Naive B cell (primary cell): ENCODE measurements at regions not wholly inside any gene's neighbourhood (a gene's known extent, or its start where the extent isn't known, plus 50 kb on each side); places are given as distances from the start of the nearest gene placed in this dataset.
"Not testable (repeated sequence)": the region's sequence is repeated elsewhere in the genome, so short reads cannot be mapped to it uniquely, and the experiment has no call there.

ENCODE experiments used
- ATAC-seq, 2 donors: fragments of 150-1000 bp; cut with Tn5 transposase; 2 replicates each; pipeline ENCODE4 v1.10.0; 2021; ENCODE audit warnings: low read depth in 2 of 2, mild to moderate bottlenecking in 2 of 2, moderate library complexity in 2 of 2
- DNase-seq: peaks from one replicate; pipeline ENCODE4 v3.0.0; 2022
- H3K27ac Mint-ChIP-seq, 6 donors: one replicate each; pipeline ENCODE4 v1.8.0; 2020 to 2022; ENCODE audit warnings: mild to moderate bottlenecking in 6 of 6, mixed read lengths in 6 of 6, moderate library complexity in 5 of 6, inconsistent platforms in 2 of 6
- H3K27me3 Mint-ChIP-seq, 3 donors: one replicate each; pipeline ENCODE4 v1.8.0; 2021 to 2022; ENCODE audit warnings: mixed read lengths in 3 of 3, mild to moderate bottlenecking in 1 of 3
- H3K36me3 Mint-ChIP-seq, 2 donors: one replicate each; pipeline ENCODE4 v1.8.0; 2020 to 2022; ENCODE audit warnings: mixed read lengths in 2 of 2, inconsistent platforms in 1 of 2, mild to moderate bottlenecking in 1 of 2
- H3K4me1 Mint-ChIP-seq, 3 donors: one replicate each; pipeline ENCODE4 v1.8.0; 2020 to 2022; ENCODE audit warnings: mixed read lengths in 3 of 3, inconsistent platforms in 1 of 3, mild to moderate bottlenecking in 1 of 3, moderate library complexity in 1 of 3
- H3K4me3 Mint-ChIP-seq, 8 donors: one replicate each; pipeline ENCODE4 v1.8.0; 2020 to 2022; ENCODE audit warnings: mild to moderate bottlenecking in 8 of 8, mixed read lengths in 8 of 8, moderate library complexity in 8 of 8, inconsistent platforms in 2 of 8
- H3K9me3 Mint-ChIP-seq, 7 donors: one replicate each; pipeline ENCODE4 v1.8.0; 2020 to 2022; ENCODE audit warnings: mixed read lengths in 7 of 7, mild to moderate bottlenecking in 5 of 7, inconsistent platforms in 2 of 7, moderate library complexity in 1 of 7

GRCh38 chr12:59075141-59075540 is 154.8 kb upstream of the LRIG3 start:
- no peak for ATAC-seq

DNA sequence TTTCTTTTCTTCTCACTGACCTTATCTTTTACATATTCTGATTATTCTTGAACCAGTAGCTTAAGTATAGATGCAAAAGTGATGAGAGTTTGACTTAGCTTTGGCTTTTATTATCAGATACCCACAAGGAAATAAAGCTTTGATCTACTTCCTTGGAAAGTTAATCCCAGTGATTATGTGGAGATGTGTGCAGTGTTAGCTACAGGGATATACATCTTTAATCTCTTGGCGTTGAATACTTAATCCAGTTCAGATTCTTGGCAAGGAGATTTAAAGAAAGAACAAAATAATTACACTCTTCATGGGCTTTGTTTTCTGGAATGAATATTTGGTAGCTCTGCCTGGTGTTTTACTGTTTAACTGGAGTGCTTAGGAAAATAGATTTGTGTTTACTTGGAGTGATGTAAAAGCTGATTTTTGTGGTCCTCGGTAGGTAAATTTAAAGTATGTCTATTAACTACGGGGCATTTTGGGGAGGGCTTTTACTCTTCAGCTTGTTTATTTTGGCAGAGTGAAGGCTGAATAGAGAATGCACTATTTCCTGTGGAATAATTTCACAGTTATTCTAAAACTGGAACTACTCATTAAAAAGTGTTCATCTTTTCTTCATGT is 150.1 kb upstream of the LRIG3 start:
- no peaks in the 10 kb centered on the region for H3K27me3 Mint-ChIP-seq
- no peaks in the 10 kb centered on the region for H3K4me1 Mint-ChIP-seq
- peaks cover 0 to 3% (median 0%) of the 10 kb centered on the region in 7 donors for H3K9me3 Mint-ChIP-seq
- no peak for ATAC-seq
- peak overlapping the region in 1 of 8 donors; percentile 78 for H3K4me3 Mint-ChIP-seq
- H3K36me3 Mint-ChIP-seq, result no peaks in the 10 kb centered on the region
- DNase-seq, result no peak
- no peak overlapping the region for H3K27ac Mint-ChIP-seq

More at GRCh38 chr12:59075141-59075540, 154.8 kb upstream of the LRIG3 start:
- H3K27ac Mint-ChIP-seq, result no peak overlapping the region
- no peak overlapping the region for H3K4me3 Mint-ChIP-seq
- peaks cover 0 to 7% (median 0%) of the 10 kb centered on the region in 3 donors for H3K27me3 Mint-ChIP-seq
- no peaks in the 10 kb centered on the region for H3K4me1 Mint-ChIP-seq
- H3K9me3 Mint-ChIP-seq, result peaks cover 0 to 2% (median 0%) of the 10 kb centered on the region in 7 donors
- DNase-seq, result no peak
- H3K36me3 Mint-ChIP-seq, result no peaks in the 10 kb centered on the region

- DNase-seq (no peak), ATAC-seq (no peak)
- Mint-ChIP-seq H3K27ac (no peak overlapping the region), H3K27me3 (no peaks in the 10 kb centered on the region), H3K9me3 (peaks cover 0 to 3% (median 0%) of the 10 kb centered on the region in 7 donors), H3K4me3 (no peak overlapping the region), H3K36me3 (no peaks in the 10 kb centered on the region), H3K4me1 (no peaks in the 10 kb centered on the region)
Observed at GRCh38 chr12:59069516-59069915, 149.2 kb upstream of the LRIG3 start.

GRCh38 chr12:59068436-59068835 is 148.1 kb upstream of the LRIG3 start:
- peaks cover 0 to 3% (median 0%) of the 10 kb centered on the region in 7 donors for H3K9me3 Mint-ChIP-seq
- H3K4me3 Mint-ChIP-seq, result no peak overlapping the region
- no peak for DNase-seq
- no peak overlapping the region for H3K27ac Mint-ChIP-seq
- H3K36me3 Mint-ChIP-seq, result no peaks in the 10 kb centered on the region
- H3K4me1 Mint-ChIP-seq, result no peaks in the 10 kb centered on the region
- no peaks in the 10 kb centered on the region for H3K27me3 Mint-ChIP-seq
- ATAC-seq, result no peak

DNA sequence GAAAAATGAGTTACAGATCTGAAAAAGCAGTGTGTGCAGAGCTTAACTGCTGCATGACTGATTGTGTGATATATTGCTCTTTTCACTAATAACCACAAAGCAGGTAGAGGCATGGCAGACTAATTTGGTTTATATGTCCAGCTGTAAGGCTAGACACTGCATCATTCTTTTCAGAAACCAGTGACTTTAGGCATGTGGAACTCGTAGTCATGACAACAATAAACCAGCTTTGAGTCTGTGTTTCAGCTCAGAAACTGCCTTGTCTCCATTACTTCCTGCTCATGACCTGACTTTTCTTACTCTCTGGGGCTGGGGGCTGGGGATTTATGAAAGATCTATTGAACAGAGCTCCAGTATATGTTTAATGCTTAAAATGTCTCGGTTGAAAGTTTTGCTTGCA is 146.8 kb upstream of the LRIG3 start:
- peaks cover 0 to 3% (median 0%) of the 10 kb centered on the region in 7 donors for H3K9me3 Mint-ChIP-seq
- H3K36me3 Mint-ChIP-seq, result no peaks in the 10 kb centered on the region
- no peaks in the 10 kb centered on the region for H3K4me1 Mint-ChIP-seq
- ATAC-seq (no peak), DNase-seq (no peak)
- H3K27ac Mint-ChIP-seq, result no peak overlapping the region
- H3K4me3 Mint-ChIP-seq, result no peak overlapping the region
- no peaks in the 10 kb centered on the region for H3K27me3 Mint-ChIP-seq

- Mint-ChIP-seq H3K4me3 (no peak overlapping the region), H3K27ac (no peak overlapping the region)
- ATAC-seq, result no peak
Observed at GRCh38 chr12:59066445-59066844, 146.1 kb upstream of the LRIG3 start.

GRCh38 chr12:59059088-59059935 is 139.0 kb upstream of the LRIG3 start:
- H3K27ac Mint-ChIP-seq, result peak overlapping the region in 1 of 6 donors; percentile 28
- no peaks in the 10 kb centered on the region for H3K4me1 Mint-ChIP-seq
- peaks cover 0 to 4% (median 0%) of the 10 kb centered on the region in 7 donors for H3K9me3 Mint-ChIP-seq
- ATAC-seq (no peak), DNase-seq (no peak)
- no peaks in the 10 kb centered on the region for H3K36me3 Mint-ChIP-seq
- H3K27me3 Mint-ChIP-seq, result no peaks in the 10 kb centered on the region
- H3K4me3 Mint-ChIP-seq, result no peak overlapping the region

More at GRCh38 chr12:59066445-59066844, 146.1 kb upstream of the LRIG3 start:
- Mint-ChIP-seq H3K9me3 (peaks cover 0 to 2% (median 0%) of the 10 kb centered on the region in 7 donors), H3K36me3 (no peaks in the 10 kb centered on the region), H3K27me3 (no peaks in the 10 kb centered on the region), H3K4me1 (no peaks in the 10 kb centered on the region)
- no peak for DNase-seq

- ATAC-seq, result no peak
- Mint-ChIP-seq H3K36me3 (no peaks in the 10 kb centered on the region), H3K27ac (no peak overlapping the region), H3K4me3 (no peak overlapping the region), H3K27me3 (no peaks in the 10 kb centered on the region), H3K9me3 (peaks cover 0 to 4% (median 0%) of the 10 kb centered on the region in 7 donors), H3K4me1 (no peaks in the 10 kb centered on the region)
- no peak for DNase-seq
Observed at GRCh38 chr12:59056966-59057365, 136.7 kb upstream of the LRIG3 start.

- H3K4me1 Mint-ChIP-seq, result no peaks in the 10 kb centered on the region
- H3K27ac Mint-ChIP-seq, result no peak overlapping the region
- H3K27me3 Mint-ChIP-seq, result no peaks in the 10 kb centered on the region
- no peaks in the 10 kb centered on the region for H3K36me3 Mint-ChIP-seq
- H3K9me3 Mint-ChIP-seq, result peaks cover 0 to 4% (median 0%) of the 10 kb centered on the region in 7 donors
- ATAC-seq (no peak), DNase-seq (no peak)
- H3K4me3 Mint-ChIP-seq, result no peak overlapping the region
Observed at GRCh38 chr12:59055204-59055860, 135.0 kb upstream of the LRIG3 start.

- H3K27me3 Mint-ChIP-seq, H3K9me3 Mint-ChIP-seq, H3K4me1 Mint-ChIP-seq, H3K4me3 Mint-ChIP-seq, DNase-seq, ATAC-seq, H3K36me3 Mint-ChIP-seq: not testable (repeated sequence)
- H3K27ac Mint-ChIP-seq, result peak overlapping the region in 1 of 6 donors; percentile 23
Observed at GRCh38 chr12:59053266-59053899, 133.1 kb upstream of the LRIG3 start.

DNA sequence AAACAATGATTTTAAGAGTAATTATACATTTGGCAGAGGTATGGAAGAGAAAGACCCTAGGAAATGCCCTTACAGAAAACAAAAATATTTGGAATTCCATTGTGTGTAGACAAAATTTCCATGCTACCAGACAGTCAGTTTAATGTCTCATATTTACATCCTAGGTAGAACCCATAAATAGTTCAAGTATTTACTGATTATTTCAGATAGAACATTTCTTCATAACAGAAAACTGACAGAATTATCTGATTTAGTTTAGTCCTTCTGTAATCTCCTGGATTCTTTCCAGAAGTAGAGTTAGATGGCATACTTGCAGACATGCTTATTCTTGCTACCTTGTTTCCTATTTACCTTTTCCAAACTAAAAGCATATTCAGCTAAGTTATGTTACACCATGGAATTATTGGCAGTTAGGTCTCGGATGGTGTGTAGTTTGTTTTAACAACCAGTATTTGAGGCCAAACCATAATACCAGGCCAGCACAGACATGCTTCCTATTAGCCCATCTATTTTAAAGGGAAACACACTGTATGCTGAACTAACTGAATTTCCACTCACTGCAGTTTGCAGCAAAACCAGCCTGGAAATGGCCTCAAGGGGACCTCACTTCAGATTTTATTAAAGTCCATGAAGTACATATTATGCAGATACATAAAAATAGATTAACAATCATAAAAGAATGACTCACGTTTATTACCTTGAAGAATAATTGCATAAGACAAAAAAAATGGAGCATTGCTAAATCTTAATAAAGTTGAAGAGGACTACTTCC is 126.6 kb upstream of the LRIG3 start:
- Mint-ChIP-seq H3K36me3 (no peaks in the 10 kb centered on the region), H3K27me3 (no peaks in the 10 kb centered on the region), H3K4me3 (no peak overlapping the region)

DNA sequence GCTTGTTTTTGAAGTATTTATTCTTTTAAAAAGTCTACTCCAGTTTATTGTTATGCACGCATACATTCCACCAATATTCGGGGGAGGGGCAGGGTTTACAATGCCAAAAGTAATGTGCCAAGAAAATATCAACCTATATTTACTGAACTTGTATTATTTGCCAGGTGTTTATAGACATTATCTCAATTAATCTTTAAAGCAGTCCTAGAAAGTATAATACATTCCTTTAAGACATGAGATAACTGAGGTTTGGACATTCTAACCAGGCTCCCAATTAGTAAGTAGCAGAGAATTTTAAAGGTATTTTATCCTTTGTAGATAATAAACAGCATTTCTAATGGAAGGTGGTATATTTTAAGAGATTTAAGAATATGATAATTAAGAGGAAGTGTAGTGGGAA is 124.5 kb upstream of the LRIG3 start:
- Mint-ChIP-seq H3K36me3 (no peaks in the 10 kb centered on the region), H3K27me3 (no peaks in the 10 kb centered on the region), H3K4me3 (no peak overlapping the region), H3K9me3 (peaks cover 0 to 5% (median 0%) of the 10 kb centered on the region in 7 donors), H3K27ac (no peak overlapping the region), H3K4me1 (no peaks in the 10 kb centered on the region)
- no peak for DNase-seq
- no peak for ATAC-seq

More for the DNA sequence above, 126.6 kb upstream of the LRIG3 start:
- Mint-ChIP-seq H3K27ac (no peak overlapping the region), H3K9me3 (peaks cover 0 to 1% (median 0%) of the 10 kb centered on the region in 7 donors), H3K4me1 (no peaks in the 10 kb centered on the region)
- no peak for ATAC-seq
- no peak for DNase-seq
